Uterus (tissue), 3 donors: ENCODE measurements at regions not wholly inside any gene's neighbourhood (a gene's known extent, or its start where the extent isn't known, plus 50 kb on each side); places are given as distances from the start of the nearest gene placed in this dataset.

Experiments
- DNase-seq, 2 donors: peaks; one replicate each; pipeline ENCODE4 v3.0.0-alpha.2; 2019 to 2020
- H3K27ac ChIP-seq, 2 donors: fragments of 200-600 bp; sonication (generic); 1 replicate in 1 of 2; 2 replicates in 1 of 2; pipeline ENCODE4 v1.5.1; 2016 to 2018
- H3K27me3 ChIP-seq, 2 donors: fragments of 200-600 bp; sonication (generic); one replicate each; pipeline ENCODE4 v1.5.1; 2018 to 2019; ENCODE audit warnings: control low read depth in 1 of 2
- H3K36me3 ChIP-seq, 2 donors: fragments of 200-600 bp; sonication (generic); one replicate each; pipeline ENCODE4 v1.5.1; 2019; ENCODE audit warnings: control low read depth in 1 of 2
- H3K4me1 ChIP-seq, 2 donors: fragments of 200-600 bp; sonication (generic); one replicate each; pipeline ENCODE4 v1.5.1; 2018 to 2019; ENCODE audit warnings: control low read depth in 1 of 2
- H3K4me3 ChIP-seq, 2 donors: fragments of 200-600 bp; sonication (generic); 1 replicate in 1 of 2; 2 replicates in 1 of 2; pipeline ENCODE4 v1.5.1; 2018 to 2019; ENCODE audit warnings: mild to moderate bottlenecking in 1 of 2
- H3K9me3 ChIP-seq, 2 donors: fragments of 200-600 bp; sonication (generic); one replicate each; pipeline ENCODE4 v1.5.1; 2019; ENCODE audit warnings: control low read depth in 1 of 2
- CTCF ChIP-seq, 4 experiments: fragments of 200-600 bp in 2 of 4; fragments of 450-650 bp in 2 of 4; sonication (generic) in 2 of 4; IDR thresholded peaks; one replicate each; pipeline ENCODE4 v1.5.1; 2016 to 2019; ENCODE audit warnings: antibody characterized with exemption in 4 of 4, mild to moderate bottlenecking in 2 of 4, moderate library complexity in 1 of 4
- POLR2A ChIP-seq, 2 donors: fragments of 450-650 bp; IDR thresholded peaks; one replicate each; pipeline ENCODE4 v1.6.1; 2016; ENCODE audit warnings: antibody characterized with exemption in 2 of 2, mild to moderate bottlenecking in 1 of 2, moderate library complexity in 1 of 2
- intact Hi-C: fragments of 100-400 bp; cut with DNase I; formaldehyde crosslinking; loops from one replicate; pipeline ENCODE4 v1.15.1; 2023; ENCODE audit warnings: low total_unique reads
- donor health status: DM: yes; HTN: yes; CAD: no.

DNA sequence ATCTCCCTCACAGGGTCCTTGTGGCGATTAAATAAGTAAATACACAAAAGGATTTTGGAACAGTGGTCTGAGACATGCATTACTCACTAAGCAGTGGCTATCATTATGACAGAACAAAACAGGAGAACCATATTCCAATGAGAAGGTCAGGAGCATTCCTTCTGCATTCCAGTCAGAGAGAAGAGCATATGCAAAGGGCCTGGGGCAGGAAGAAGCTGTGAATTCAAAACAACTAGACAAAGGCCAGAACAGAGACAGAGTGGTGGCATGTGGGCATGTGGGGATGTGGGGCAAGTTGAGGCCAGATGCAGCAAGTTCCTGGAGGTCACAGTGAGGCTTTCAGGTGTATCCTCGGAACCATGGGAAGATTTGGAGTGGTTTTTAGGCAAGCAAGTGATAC lies 70.1 kb upstream of the VRK1 start:
- Histone ChIP-seq H3K9me3 (no peaks in the 10 kb centered on the region), H3K4me1 (no peaks in the 10 kb centered on the region), H3K4me3 (no peak overlapping the region), H3K36me3 (no peaks in the 10 kb centered on the region), H3K27me3 (no peaks in the 10 kb centered on the region), H3K27ac (no peak overlapping the region)
- DNase-seq, result no peak
- TF ChIP-seq CTCF (IDR thresholded peaks at IDR 0.05) (no peak), POLR2A (IDR thresholded peaks at IDR 0.05) (no peak)
- intact Hi-C loops, result no loop called here

DNA sequence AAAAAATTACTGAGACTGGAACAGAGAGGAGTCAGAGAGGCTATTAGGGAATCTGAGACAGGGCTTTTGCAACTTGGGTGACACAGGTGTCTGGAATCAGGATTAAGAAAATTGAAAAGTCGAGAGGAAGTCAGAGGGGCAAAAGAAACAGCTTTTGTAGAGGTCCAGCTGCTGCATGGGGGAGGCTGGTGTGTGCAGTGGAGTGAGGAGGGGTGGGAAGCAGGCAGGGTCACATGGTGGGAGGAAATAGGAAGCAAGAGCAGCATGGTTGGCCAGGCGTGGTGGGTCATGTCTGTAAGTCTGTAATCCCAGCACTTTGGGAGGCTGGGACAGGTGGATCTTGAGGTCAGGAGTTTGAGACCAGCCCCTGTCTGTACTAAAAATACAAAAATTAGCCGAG lies 69.7 kb upstream of the VRK1 start:
- intact Hi-C loops, result no loop called here
- TF ChIP-seq POLR2A (IDR thresholded peaks at IDR 0.05) (no peak), CTCF (IDR thresholded peaks at IDR 0.05) (no peak)
- H3K4me1 ChIP-seq, result no peaks in the 10 kb centered on the region

GRCh38 chr14:96727980-96728717 lies 69.0 kb upstream of the VRK1 start:
- DNase-seq, result no peak
- no peaks in the 10 kb centered on the region for H3K27me3 ChIP-seq
- H3K36me3 ChIP-seq, result no peaks in the 10 kb centered on the region
- no peak for TF ChIP-seq CTCF (IDR thresholded peaks at IDR 0.05)
- TF ChIP-seq POLR2A (IDR thresholded peaks at IDR 0.05), result no peak
- no peaks in the 10 kb centered on the region for H3K9me3 ChIP-seq
- H3K27ac ChIP-seq, result no peak overlapping the region
- H3K4me3 ChIP-seq, result no peak overlapping the region
- intact Hi-C loops, result no loop called here
- no peaks in the 10 kb centered on the region for H3K4me1 ChIP-seq

More for the DNA sequence above, 69.7 kb upstream of the VRK1 start:
- Histone ChIP-seq H3K36me3 (no peaks in the 10 kb centered on the region), H3K4me3 (no peak overlapping the region), H3K27me3 (no peaks in the 10 kb centered on the region), H3K27ac (no peak overlapping the region), H3K9me3 (no peaks in the 10 kb centered on the region)
- no peak for DNase-seq

DNA sequence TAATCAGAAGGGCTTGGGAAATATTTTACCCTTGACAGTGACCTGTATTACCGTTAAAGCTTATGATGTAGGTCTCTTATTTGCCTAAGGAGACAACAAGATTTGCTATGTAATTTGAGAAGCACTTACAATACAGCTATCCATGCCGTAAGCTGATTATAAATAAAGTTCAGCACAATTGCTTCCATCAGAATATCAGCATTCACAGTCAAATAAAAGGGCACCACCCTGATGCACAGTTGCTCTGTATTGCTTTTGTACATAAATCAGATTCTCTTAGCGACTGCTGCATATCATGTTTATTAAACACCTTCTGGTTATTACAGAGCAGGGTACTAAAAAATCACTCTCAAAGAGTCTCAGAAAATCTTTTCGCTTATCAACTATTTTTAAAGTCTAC lies 67.3 kb upstream of the VRK1 start:
- H3K36me3 ChIP-seq, result no peaks in the 10 kb centered on the region
- H3K27me3 ChIP-seq, result no peaks in the 10 kb centered on the region
- no peaks in the 10 kb centered on the region for H3K4me1 ChIP-seq
- no peaks in the 10 kb centered on the region for H3K9me3 ChIP-seq
- no peak overlapping the region for H3K27ac ChIP-seq
- DNase-seq, result no peak
- TF ChIP-seq CTCF (IDR thresholded peaks at IDR 0.05), result no peak
- TF ChIP-seq POLR2A (IDR thresholded peaks at IDR 0.05), result no peak
- no peak overlapping the region for H3K4me3 ChIP-seq
- intact Hi-C loops, result no loop called here

DNA sequence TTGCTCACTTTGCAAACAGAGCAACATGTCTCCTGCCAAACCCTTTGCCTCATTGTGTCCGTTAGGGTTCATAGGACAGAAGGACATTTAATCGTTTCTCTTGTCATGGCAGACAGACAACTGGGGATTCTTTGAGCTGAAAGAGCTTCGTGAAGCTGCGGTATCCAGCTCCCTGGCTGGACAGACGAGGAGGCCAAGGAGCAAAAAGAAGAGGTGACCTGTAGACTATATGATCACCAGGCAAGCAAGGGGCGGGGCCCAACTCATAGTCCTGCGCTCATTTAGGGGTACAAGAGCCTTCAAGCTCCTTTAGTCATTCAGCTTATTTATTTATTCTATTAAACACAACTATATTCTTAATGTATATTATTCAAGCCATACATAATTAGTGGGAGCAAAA lies 66.8 kb upstream of the VRK1 start:
- Histone ChIP-seq H3K4me3 (no peak overlapping the region), H3K9me3 (no peaks in the 10 kb centered on the region), H3K4me1 (no peaks in the 10 kb centered on the region), H3K36me3 (no peaks in the 10 kb centered on the region), H3K27ac (no peak overlapping the region), H3K27me3 (no peaks in the 10 kb centered on the region)
- DNase-seq, result no peak
- TF ChIP-seq CTCF (IDR thresholded peaks at IDR 0.05), result no peak
- no peak for TF ChIP-seq POLR2A (IDR thresholded peaks at IDR 0.05)
- intact Hi-C loops, result no loop called here
